Mesendoderm (in vitro differentiated cells): ENCODE measurements at regions not wholly inside any gene's neighbourhood (a gene's known extent, or its start where the extent isn't known, plus 50 kb on each side); places are given as distances from the start of the nearest gene placed in this dataset.

Source experiments
- DNase-seq: peaks from one replicate; pipeline ENCODE4 v3.0.0; 2013
- H2AK5ac ChIP-seq: 2 replicates; pipeline ENCODE4 v1.6.1; 2013; ENCODE audit warnings: low read length, inconsistent platforms
- H2BK120ac ChIP-seq: 2 replicates; pipeline ENCODE4 v1.6.1; 2013; ENCODE audit warnings: low read depth, mild to moderate bottlenecking, low read length, moderate library complexity, mixed read lengths
- H2BK15ac ChIP-seq: replicated peaks from 2 replicates; pipeline ENCODE4 v1.6.1; 2013; ENCODE audit warnings: low read depth, mild to moderate bottlenecking, moderate library complexity
- H2BK5ac ChIP-seq: 2 replicates; pipeline ENCODE4 v1.6.1; 2013; ENCODE audit warnings: low read length, inconsistent platforms
- H3K18ac ChIP-seq: 2 replicates; pipeline ENCODE4 v1.6.1; 2013; ENCODE audit warnings: mild to moderate bottlenecking, low read length, mixed read lengths
- H3K23ac ChIP-seq: one replicate; pipeline ENCODE4 v1.6.1; 2013; ENCODE audit warnings: low read length
- H3K27ac ChIP-seq: 2 replicates; pipeline ENCODE4 v1.5.1; 2013; ENCODE audit warnings: low read depth, mild to moderate bottlenecking, inconsistent platforms, low read length, moderate library complexity
- H3K27me3 ChIP-seq: 2 replicates; pipeline ENCODE4 v1.6.1; 2013; ENCODE audit warnings: low read length, control low read depth, mild to moderate bottlenecking, inconsistent platforms; ENCODE audit not compliant: insufficient read depth, poor library complexity
- H3K36me3 ChIP-seq: 2 replicates; pipeline ENCODE4 v1.6.1; 2013; ENCODE audit warnings: low read length, inconsistent platforms; ENCODE audit not compliant: control insufficient read depth, insufficient read depth
- H3K4ac ChIP-seq: one replicate; pipeline ENCODE4 v1.6.1; 2013; ENCODE audit warnings: low read depth, mild to moderate bottlenecking, low read length, moderate library complexity
- H3K4me1 ChIP-seq: 2 replicates; pipeline ENCODE4 v1.6.1; 2013; ENCODE audit warnings: low read depth, low read length, inconsistent platforms; ENCODE audit not compliant: control insufficient read depth
- H3K4me2 ChIP-seq: 2 replicates; pipeline ENCODE4 v1.6.1; 2013; ENCODE audit warnings: low read length
- H3K4me3 ChIP-seq: 2 replicates; pipeline ENCODE4 v1.5.1; 2013; ENCODE audit warnings: mild to moderate bottlenecking, low read length
- H3K56ac ChIP-seq: one replicate; pipeline ENCODE4 v1.6.1; 2013; ENCODE audit warnings: low read length
- H3K79me1 ChIP-seq: 2 replicates; pipeline ENCODE4 v1.6.1; 2013; ENCODE audit warnings: low read length, inconsistent platforms
- H3K79me2 ChIP-seq: 2 replicates; pipeline ENCODE4 v1.6.1; 2013; ENCODE audit warnings: mild to moderate bottlenecking, low read length; ENCODE audit not compliant: control insufficient read depth, insufficient read depth
- H3K9ac ChIP-seq: 2 replicates; pipeline ENCODE4 v1.6.1; 2013; ENCODE audit warnings: low read length, inconsistent platforms
- H4K5ac ChIP-seq: one replicate; pipeline ENCODE4 v1.6.1; 2013; ENCODE audit warnings: low read length
- H4K8ac ChIP-seq: one replicate; pipeline ENCODE4 v1.6.1; 2013; ENCODE audit warnings: low read depth, mild to moderate bottlenecking, control low read depth, low read length, moderate library complexity
- WGBS: extraction: QIAGEN DNeasy Blood & Tissue Kit; methylation state at CpG from one replicate; pipeline ENCODE4 v1.1.7; 2013; ENCODE audit warnings: low lambda C conversion rate, missing lambda C conversion rate; ENCODE audit not compliant: insufficient coverage; ENCODE audit errors: extremely low coverage; 5-methylcytosine and 5-hydroxymethylcytosine counted together

DNA sequence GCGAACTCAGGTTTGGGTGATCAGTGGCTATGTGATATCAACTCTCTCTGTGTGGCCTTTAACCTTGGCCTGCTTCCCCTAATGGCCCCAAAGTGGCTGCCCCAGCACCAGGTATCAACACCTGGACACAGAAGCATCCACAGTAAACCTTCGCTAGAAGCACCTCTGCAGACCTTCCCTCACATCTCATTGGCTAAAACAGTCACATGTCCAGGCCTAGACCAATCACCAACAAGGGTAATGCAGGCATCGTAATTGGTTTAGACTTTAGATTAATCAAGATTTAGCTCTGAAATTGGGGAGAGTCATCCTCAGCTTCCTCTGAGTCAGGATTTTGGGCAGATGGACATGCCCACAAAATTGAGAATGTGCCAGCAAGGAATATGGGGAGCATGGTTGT is 92.5 kb upstream of the MYL2 start:
- Histone ChIP-seq H3K36me3 (no peaks in the 10 kb centered on the region), H3K79me2 (no peaks in the 10 kb centered on the region), H3K18ac (no peak overlapping the region), H3K4me1 (no peaks in the 10 kb centered on the region), H3K79me1 (no peaks in the 10 kb centered on the region), H3K27ac (no peak overlapping the region), H4K8ac (no peak overlapping the region), H2BK15ac (no peak overlapping the region), H3K23ac (no peak overlapping the region), H2BK120ac (no peak overlapping the region), H3K4ac (no peak overlapping the region), H4K5ac (no peak overlapping the region), H2AK5ac (no peak overlapping the region), H2BK5ac (no peak overlapping the region), H3K9ac (no peak overlapping the region), H3K27me3 (no peaks in the 10 kb centered on the region), H3K56ac (no peak overlapping the region), H3K4me3 (no peak overlapping the region), H3K4me2 (no peak overlapping the region)
- WGBS = no CpG with 5 or more reads among the region's 3 CpGs
- no peak for DNase-seq

DNA sequence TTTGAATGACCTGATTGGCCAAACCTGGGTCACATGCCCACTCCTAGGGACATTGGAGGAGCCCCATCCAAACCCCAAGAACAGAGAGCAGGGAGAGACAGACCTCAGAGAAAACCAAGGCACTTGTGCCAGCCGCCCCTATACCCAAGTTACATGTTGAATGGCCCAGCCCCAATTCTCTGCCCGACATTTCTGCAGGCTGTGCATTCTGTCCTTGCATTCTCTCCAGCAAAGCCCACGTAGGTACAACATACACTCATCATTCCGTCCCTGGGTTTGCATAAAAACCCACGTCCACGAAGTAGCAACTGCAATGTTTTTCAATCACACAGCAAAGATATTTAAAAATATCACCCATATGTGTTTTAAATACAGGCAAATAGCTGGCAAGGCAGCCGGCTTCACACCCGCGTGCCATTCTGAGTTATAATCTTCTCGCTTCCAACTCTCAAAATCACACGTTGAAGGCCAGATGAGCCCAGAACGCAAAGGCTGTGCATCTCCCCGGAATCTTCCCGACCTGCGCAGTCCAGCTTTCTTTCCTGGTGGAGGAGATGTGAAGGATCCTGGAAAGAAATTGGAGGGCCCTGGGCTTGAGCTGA is 91.7 kb upstream of the MYL2 start:
- no peak overlapping the region for H2BK120ac ChIP-seq
- no peak overlapping the region for H2AK5ac ChIP-seq

DNA sequence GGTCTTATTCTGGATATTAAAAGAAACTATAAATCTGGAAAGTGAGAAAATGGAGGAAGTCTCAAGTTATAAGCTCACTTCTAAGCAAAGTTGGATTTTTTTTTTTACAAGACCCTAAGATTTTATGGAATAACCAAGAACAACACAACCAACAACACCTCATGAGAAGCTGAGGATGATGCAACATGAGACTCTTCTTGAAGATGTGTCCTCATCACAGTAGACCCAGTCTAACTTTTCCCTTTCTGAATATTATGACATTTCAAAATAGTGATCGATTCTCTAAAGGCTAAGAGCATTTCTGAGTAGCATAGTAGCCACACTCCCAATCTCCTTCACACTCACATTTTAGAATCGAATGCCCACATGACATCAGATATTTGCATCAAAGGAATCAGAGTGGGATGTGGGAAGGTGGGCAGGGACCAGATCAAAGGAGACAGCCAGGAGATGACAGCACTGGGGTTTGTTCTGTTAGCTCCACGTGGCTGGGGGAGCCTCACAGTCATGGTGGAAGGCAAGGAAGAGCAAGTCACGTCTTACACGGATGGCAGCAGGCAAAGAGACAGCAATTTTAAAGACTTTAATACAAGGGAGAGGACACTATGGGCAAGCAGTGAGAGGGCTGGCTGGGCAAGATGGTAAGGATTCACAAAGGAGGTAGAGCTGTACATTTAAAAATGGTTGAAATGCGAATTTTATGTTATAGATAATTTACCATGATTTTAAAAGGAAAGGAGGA is 90.7 kb upstream of the MYL2 start:
- Histone ChIP-seq H3K56ac (no peak overlapping the region), H2BK5ac (no peak overlapping the region), H3K79me1 (no peaks in the 10 kb centered on the region), H3K23ac (no peak overlapping the region), H4K8ac (no peak overlapping the region), H3K36me3 (no peaks in the 10 kb centered on the region), H3K4ac (no peak overlapping the region), H3K4me2 (no peak overlapping the region), H3K4me1 (no peaks in the 10 kb centered on the region), H3K9ac (no peak overlapping the region), H3K27me3 (no peaks in the 10 kb centered on the region), H2AK5ac (no peak overlapping the region), H3K18ac (no peak overlapping the region), H3K27ac (no peak overlapping the region), H2BK15ac (no peak overlapping the region), H4K5ac (no peak overlapping the region), H3K79me2 (no peaks in the 10 kb centered on the region), H3K4me3 (no peak overlapping the region), H2BK120ac (no peak overlapping the region)
- whole genome bisulfite sequencing = no CpG with 5 or more reads among the region's 6 CpGs
- no peak for DNase-seq

More for the DNA sequence above, 91.7 kb upstream of the MYL2 start:
- H3K36me3 ChIP-seq = no peaks in the 10 kb centered on the region
- H2BK15ac ChIP-seq = no peak overlapping the region
- H3K9ac ChIP-seq = no peak overlapping the region
- H3K27ac ChIP-seq = no peak overlapping the region
- no peaks in the 10 kb centered on the region for H3K27me3 ChIP-seq
- H3K4me2 ChIP-seq = no peak overlapping the region
- no peak overlapping the region for H3K18ac ChIP-seq
- no peaks in the 10 kb centered on the region for H3K4me1 ChIP-seq
- H4K8ac ChIP-seq = no peak overlapping the region
- H3K56ac ChIP-seq = no peak overlapping the region
- no peak overlapping the region for H4K5ac ChIP-seq
- H3K79me2 ChIP-seq = no peaks in the 10 kb centered on the region
- no CpG with 5 or more reads among the region's 15 CpGs for WGBS
- H3K79me1 ChIP-seq = no peaks in the 10 kb centered on the region
- no peak overlapping the region for H3K4ac ChIP-seq
- no peak for DNase-seq
- H3K23ac ChIP-seq = no peak overlapping the region
- H3K4me3 ChIP-seq = no peak overlapping the region
- no peak overlapping the region for H2BK5ac ChIP-seq

DNA sequence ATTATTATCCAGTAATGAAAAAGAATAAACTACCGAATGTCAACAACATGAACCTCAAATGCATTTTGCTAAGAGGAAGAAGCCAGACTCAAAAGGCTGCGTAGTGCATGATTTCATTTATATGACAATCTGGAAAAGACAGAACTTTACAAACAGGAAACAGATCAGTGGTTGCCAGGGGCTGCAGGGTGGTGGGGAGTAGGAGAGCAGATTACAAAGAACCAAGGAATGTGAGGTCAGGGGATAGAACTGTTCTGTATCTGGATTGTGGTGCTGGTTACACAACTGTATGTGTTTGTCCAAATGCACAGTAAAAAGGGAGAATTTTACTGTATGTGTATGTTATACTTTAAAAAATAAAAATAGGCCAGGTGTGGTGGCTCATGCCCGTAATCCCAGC is 89.7 kb upstream of the MYL2 start:
- H2BK15ac ChIP-seq = no peak overlapping the region
- H3K27me3 ChIP-seq = no peaks in the 10 kb centered on the region
- H3K79me2 ChIP-seq = no peaks in the 10 kb centered on the region
- no peak for DNase-seq
- H2BK5ac ChIP-seq = no peak overlapping the region
- no peak overlapping the region for H3K4ac ChIP-seq
- H3K56ac ChIP-seq = no peak overlapping the region
- H3K4me2 ChIP-seq = no peak overlapping the region
- H3K18ac ChIP-seq = no peak overlapping the region
- H4K5ac ChIP-seq = no peak overlapping the region
- H3K4me1 ChIP-seq = no peaks in the 10 kb centered on the region
- H3K23ac ChIP-seq = no peak overlapping the region
- H3K9ac ChIP-seq = no peak overlapping the region
- H3K27ac ChIP-seq = no peak overlapping the region
- H2AK5ac ChIP-seq = no peak overlapping the region
- H3K79me1 ChIP-seq = no peaks in the 10 kb centered on the region
- H4K8ac ChIP-seq = no peak overlapping the region
- H3K4me3 ChIP-seq = no peak overlapping the region
- H2BK120ac ChIP-seq = no peak overlapping the region
- no CpG with 5 or more reads among the region's 3 CpGs for WGBS
- H3K36me3 ChIP-seq = no peaks in the 10 kb centered on the region

DNA sequence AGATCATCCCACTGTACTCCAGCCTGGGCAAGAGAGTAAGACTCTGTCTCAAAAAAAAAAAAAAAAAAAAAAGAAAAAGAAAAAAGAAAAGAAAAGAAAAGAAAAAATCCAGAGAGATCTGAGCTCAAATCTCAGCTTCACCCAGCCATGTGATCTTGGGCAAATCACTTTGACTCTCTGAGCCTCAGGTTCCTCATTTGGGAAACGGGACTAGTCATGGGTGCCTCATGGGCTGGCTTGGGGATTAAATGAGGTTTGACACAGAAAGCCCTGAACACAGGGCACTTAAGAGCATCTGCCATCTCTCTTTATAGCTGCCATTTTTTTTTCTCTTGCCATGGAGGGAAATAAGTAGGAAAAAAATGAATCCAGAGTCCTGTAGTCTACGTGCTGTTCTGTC is 86.2 kb upstream of the MYL2 start:
- no peak overlapping the region for H3K23ac ChIP-seq
- no peak overlapping the region for H3K27ac ChIP-seq
- H4K5ac ChIP-seq = no peak overlapping the region
- H3K4ac ChIP-seq = no peak overlapping the region
- H2BK5ac ChIP-seq = no peak overlapping the region
- H3K79me2 ChIP-seq = no peaks in the 10 kb centered on the region
- no peaks in the 10 kb centered on the region for H3K36me3 ChIP-seq
- H2BK15ac ChIP-seq = no peak overlapping the region
- no peaks in the 10 kb centered on the region for H3K27me3 ChIP-seq
- no peak overlapping the region for H3K56ac ChIP-seq
- no peak overlapping the region for H3K4me3 ChIP-seq
- WGBS = no CpG with 5 or more reads among the region's 2 CpGs
- DNase-seq = no peak
- no peak overlapping the region for H2BK120ac ChIP-seq
- no peak overlapping the region for H3K18ac ChIP-seq
- no peak overlapping the region for H2AK5ac ChIP-seq
- H3K4me1 ChIP-seq = no peaks in the 10 kb centered on the region
- H4K8ac ChIP-seq = no peak overlapping the region
- no peaks in the 10 kb centered on the region for H3K79me1 ChIP-seq
- no peak overlapping the region for H3K4me2 ChIP-seq
- no peak overlapping the region for H3K9ac ChIP-seq

DNA sequence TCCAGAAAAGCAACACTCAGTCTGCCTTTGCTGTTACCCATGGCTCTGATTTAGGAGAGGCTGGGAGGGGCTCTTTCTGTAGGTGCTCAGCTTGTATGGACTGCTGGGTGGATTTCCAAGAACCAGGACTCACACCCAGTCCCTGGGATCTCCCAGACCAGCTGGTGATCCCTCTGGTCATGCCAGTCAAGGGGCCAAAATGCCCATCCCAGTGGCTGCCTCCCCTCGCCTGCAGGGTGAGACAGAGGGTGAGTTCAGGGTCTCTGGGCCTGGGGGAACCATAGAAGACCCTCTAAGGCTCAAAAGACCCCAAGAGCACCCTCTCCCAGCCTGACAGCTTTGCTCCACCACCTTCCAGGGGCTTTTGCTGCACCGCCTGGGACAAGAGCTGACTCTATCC is 78.6 kb upstream of the MYL2 start:
- Histone ChIP-seq H2BK120ac (no peak overlapping the region), H3K27ac (no peak overlapping the region), H2BK5ac (no peak overlapping the region), H4K8ac (no peak overlapping the region), H3K79me1 (no peaks in the 10 kb centered on the region), H2BK15ac (no peak overlapping the region), H2AK5ac (no peak overlapping the region), H3K4me2 (no peak overlapping the region), H3K79me2 (no peaks in the 10 kb centered on the region), H3K18ac (no peak overlapping the region), H4K5ac (no peak overlapping the region), H3K4me3 (no peak overlapping the region), H3K4ac (no peak overlapping the region), H3K36me3 (no peaks in the 10 kb centered on the region), H3K9ac (no peak overlapping the region), H3K4me1 (no peaks in the 10 kb centered on the region), H3K56ac (no peak overlapping the region), H3K27me3 (no peaks in the 10 kb centered on the region), H3K23ac (no peak overlapping the region)
- no CpG with 5 or more reads among the region's 2 CpGs for WGBS
- DNase-seq = no peak
